ENCODE measurements at regions not wholly inside any gene's neighbourhood (a gene's known extent, or its start where the extent isn't known, plus 50 kb on each side); places are given as distances from the start of the nearest gene placed in this dataset.
A peak's percentile ranks its signal among the peaks of the same experiment; 100 is the strongest.

GRCh38 chr5:66247176-66247960 lies 103.3 kb downstream of the SREK1 start (continued):
- no peak for TF ChIP-seq ELF1 (IDR thresholded peaks at IDR 0.05; ENCODE audit: borderline replicate concordance, low read depth)
- peak; percentile 69 for TF ChIP-seq CEBPB (IDR thresholded peaks at IDR 0.05; ENCODE audit: low read depth)

GRCh38 chr5:66248874-66249273 lies 104.8 kb downstream of the SREK1 start:
- Histone ChIP-seq H3K4me1 (ENCODE audit: control insufficient read depth in 1 of 2, insufficient read depth in 2 of 2, low read length in 2 of 2) (peaks cover 6 to 14% of the 10 kb centered on the region in 2 experiments; a peak in 3 of 4 replicates), H3K27me3 (ENCODE audit: insufficient read depth, low read length) (no peaks in the 10 kb centered on the region), H2AFZ (ENCODE audit: low read depth, low read length, poor library complexity, severe bottlenecking) (no peak overlapping the region), H4K20me1 (ENCODE audit: insufficient read depth) (no peaks in the 10 kb centered on the region), H3K9me2 (ENCODE audit: insufficient read depth) (no peaks in the 10 kb centered on the region), H3K4me2 (ENCODE audit: low read length) (no peak overlapping the region), H3K27ac (ENCODE audit: low read depth, low read length) (no peak overlapping the region), H3K9me3 (ENCODE audit: control insufficient read depth in 1 of 2, insufficient read depth in 1 of 2, low read depth in 1 of 2, low read length in 2 of 2) (no peaks in the 10 kb centered on the region), H3K79me2 (ENCODE audit: insufficient read depth, low read length) (no peaks in the 10 kb centered on the region), H3K36me3 (ENCODE audit: control insufficient read depth in 1 of 2, insufficient read depth in 2 of 2, low read length in 2 of 2) (no peaks in the 10 kb centered on the region), H3K4me3 (replicated peaks in 1 of 2; ENCODE audit: low read depth in 1 of 2, low read length in 2 of 2) (no peak overlapping the region), H3K9ac (ENCODE audit: low read length) (no peak overlapping the region)
- BruUV-seq (replicated peaks): no TSS peak
- DNase-seq (ENCODE audit: low read depth, low spot score): no peak
- CTCF ChIA-PET: interaction anchor here (1.1 kb wide), 1 partner anchor 57 kb away, joined by 3 read pairs; no protein-coding TSS in a partner anchor
- no peak for ATAC-seq
- intact Hi-C loops (cut with micrococcal nuclease): no loop called here
- RAD21 ChIA-PET (ENCODE audit: low non-redundant PET in 1 of 2, low total read pairs in 2 of 2, uncharacterized antibody in 2 of 2, unreplicated experiment in 2 of 2): no interaction called here
- TF ChIP-seq ATF3 (IDR thresholded peaks at IDR 0.05) (no peak), YY1 (IDR thresholded peaks at IDR 0.05; ENCODE audit: extremely low read depth, insufficient replicate concordance, low read depth, low read length) (no peak), MAX (IDR thresholded peaks at IDR 0.05) (no peak), ZFX (IDR thresholded peaks at IDR 0.05) (no peak), POLR2AphosphoS5 (IDR thresholded peaks at IDR 0.05; ENCODE audit: low read depth, low read length) (no peak)
- POLR2A ChIA-PET: no interaction called here
